ENCODE measurements at regions not wholly inside any gene's neighbourhood (a gene's known extent, or its start where the extent isn't known, plus 50 kb on each side); places are given as distances from the start of the nearest gene placed in this dataset.

DNA sequence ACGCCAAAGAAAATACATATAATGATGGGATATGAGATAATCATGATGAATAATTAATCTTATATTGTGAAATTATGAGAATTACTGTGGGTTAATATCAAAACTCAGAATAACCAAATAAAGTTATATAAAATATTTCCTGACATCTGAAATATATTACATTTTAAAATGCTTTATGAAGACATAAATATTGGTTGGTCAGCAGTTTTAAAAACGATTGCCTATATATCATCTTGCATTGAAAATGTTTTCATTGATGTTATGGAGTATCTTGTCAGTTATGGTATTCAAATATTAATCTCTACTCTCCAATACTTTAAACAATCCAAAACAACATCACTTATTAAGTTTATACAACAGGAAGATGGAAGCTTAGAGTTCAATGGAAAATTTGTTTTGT is 228.1 kb upstream of the FERD3L start:
- Histone ChIP-seq H3K27me3 (no peaks in the 10 kb centered on the region), H3K27ac (no peak overlapping the region), H3K4me1 (no peaks in the 10 kb centered on the region), H3K9me3 (no peaks in the 10 kb centered on the region), H3K4me3 (no peak overlapping the region), H3K36me3 (no peaks in the 10 kb centered on the region)
- no peak for TF ChIP-seq CTCF (IDR thresholded peaks at IDR 0.05)
- TF ChIP-seq POLR2A (IDR thresholded peaks at IDR 0.05): no peak
- WGBS (ENCODE audit: insufficient coverage, low coverage, low lambda C conversion rate, missing lambda C conversion rate): 30% methylated on average over 2 of the region's 2 CpGs
- intact Hi-C loops (cut with DNase I): no loop called here
- ATAC-seq (no peak), DNase-seq (no peak)

DNA sequence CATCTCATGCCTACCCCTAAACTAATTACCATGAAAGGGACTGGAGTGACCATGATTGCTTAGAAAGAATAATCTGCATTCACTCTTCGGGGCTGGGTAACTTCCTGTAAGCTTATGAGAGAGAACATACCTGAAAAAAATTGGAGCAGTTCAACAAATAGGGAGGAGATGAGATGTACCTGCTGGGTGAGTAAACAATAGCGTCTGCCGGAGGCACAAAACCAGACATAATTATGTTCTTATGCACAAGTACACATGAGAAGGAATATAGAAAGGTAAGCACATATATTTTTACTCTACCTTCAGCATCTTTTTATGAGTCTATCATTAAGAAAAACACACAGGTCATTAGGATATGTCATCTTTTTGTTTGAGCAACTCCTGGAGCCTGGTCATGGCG is 224.6 kb upstream of the FERD3L start:
- H3K36me3 ChIP-seq: no peaks in the 10 kb centered on the region
- no peak overlapping the region for H3K4me3 ChIP-seq
- no peaks in the 10 kb centered on the region for H3K4me1 ChIP-seq
- no peak overlapping the region for H3K27ac ChIP-seq
- ATAC-seq (no peak), DNase-seq (no peak)
- intact Hi-C loops (cut with DNase I): no loop called here
- H3K9me3 ChIP-seq: no peaks in the 10 kb centered on the region
- no peaks in the 10 kb centered on the region for H3K27me3 ChIP-seq
- 47% methylated on average over 4 of the region's 4 CpGs for WGBS (ENCODE audit: insufficient coverage, low coverage, low lambda C conversion rate, missing lambda C conversion rate)
- TF ChIP-seq CTCF (IDR thresholded peaks at IDR 0.05): no peak
- TF ChIP-seq POLR2A (IDR thresholded peaks at IDR 0.05): no peak

DNA sequence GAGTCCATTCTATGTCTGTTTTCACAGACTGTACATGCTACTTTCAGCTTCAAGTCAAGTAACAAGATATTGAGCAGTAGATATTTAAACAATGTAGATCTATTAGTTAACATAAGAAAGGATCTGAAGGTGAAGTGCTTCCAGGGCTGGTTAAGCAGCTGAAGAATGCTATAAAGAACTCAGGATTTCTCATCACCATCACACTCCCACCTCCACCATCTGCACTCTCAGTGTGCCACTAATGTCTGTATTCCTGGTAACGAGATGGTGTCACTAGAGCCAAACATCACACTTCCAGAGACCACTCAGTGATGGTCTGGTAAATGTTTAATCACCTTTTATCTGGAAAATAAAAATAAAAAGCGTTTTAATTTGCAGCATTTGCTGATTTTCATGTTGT is 224.0 kb upstream of the FERD3L start:
- ATAC-seq (no peak), DNase-seq (no peak)
- intact Hi-C loops (cut with DNase I): no loop called here
- 22% methylated on average over 2 of the region's 2 CpGs for WGBS (ENCODE audit: insufficient coverage, low coverage, low lambda C conversion rate, missing lambda C conversion rate)
- Histone ChIP-seq H3K9me3 (no peaks in the 10 kb centered on the region), H3K27ac (no peak overlapping the region), H3K27me3 (no peaks in the 10 kb centered on the region), H3K4me3 (no peak overlapping the region), H3K36me3 (no peaks in the 10 kb centered on the region), H3K4me1 (no peaks in the 10 kb centered on the region)
- TF ChIP-seq POLR2A (IDR thresholded peaks at IDR 0.05): no peak
- TF ChIP-seq CTCF (IDR thresholded peaks at IDR 0.05): no peak

GRCh38 chr7:19368491-19368925 is 223.3 kb upstream of the FERD3L start:
- H3K36me3 ChIP-seq: no peaks in the 10 kb centered on the region
- no peaks in the 10 kb centered on the region for H3K4me1 ChIP-seq
- no peak for ATAC-seq
- no peak for TF ChIP-seq POLR2A (IDR thresholded peaks at IDR 0.05)
- TF ChIP-seq CTCF (IDR thresholded peaks at IDR 0.05): no peak
- WGBS (ENCODE audit: insufficient coverage, low coverage, low lambda C conversion rate, missing lambda C conversion rate): 55% methylated on average over 7 of the region's 7 CpGs
- DNase-seq: no peak
- no peak overlapping the region for H3K4me3 ChIP-seq
- no peak overlapping the region for H3K27ac ChIP-seq
- no peaks in the 10 kb centered on the region for H3K27me3 ChIP-seq
- intact Hi-C loops (cut with DNase I): no loop called here
- no peaks in the 10 kb centered on the region for H3K9me3 ChIP-seq

GRCh38 chr7:19364950-19365349 is 219.7 kb upstream of the FERD3L start:
- no peak overlapping the region for H3K4me3 ChIP-seq
- WGBS (ENCODE audit: insufficient coverage, low coverage, low lambda C conversion rate, missing lambda C conversion rate): 12% methylated on average over 4 of the region's 4 CpGs
- intact Hi-C loops (cut with DNase I): no loop called here
- H3K4me1 ChIP-seq: no peaks in the 10 kb centered on the region
- no peak overlapping the region for H3K27ac ChIP-seq
- H3K9me3 ChIP-seq: no peaks in the 10 kb centered on the region
- H3K36me3 ChIP-seq: no peaks in the 10 kb centered on the region
- no peak for ATAC-seq
- DNase-seq: no peak
- TF ChIP-seq POLR2A (IDR thresholded peaks at IDR 0.05) (no peak), CTCF (IDR thresholded peaks at IDR 0.05) (no peak)
- no peaks in the 10 kb centered on the region for H3K27me3 ChIP-seq

All from right lobe of liver (tissue), 6 donors.